Lung (tissue), 11 donors: ENCODE measurements at regions not wholly inside any gene's neighbourhood (a gene's known extent, or its start where the extent isn't known, plus 50 kb on each side); places are given as distances from the start of the nearest gene placed in this dataset.
A peak's percentile ranks its signal among the peaks of the same experiment; 100 is the strongest.

Source experiments
- ATAC-seq: fragments of 200-7000 bp; cut with Tn5 transposase; one replicate; pipeline ENCODE4 v1.9.1; 2020; ENCODE audit warnings: moderate number of reproducible peaks; ENCODE audit not compliant: insufficient read depth, low FRiP score
- DNase-seq, 3 donors: peaks; one replicate each; pipeline ENCODE4 v3.0.0-alpha.2; 2013 to 2017
- H3K27ac ChIP-seq, 2 donors: one replicate each; pipeline ENCODE4 v1.5.1; 2013; ENCODE audit warnings: mild to moderate bottlenecking in 2 of 2, moderate library complexity in 2 of 2, control low read depth in 1 of 2, inconsistent platforms in 1 of 2, low read depth in 1 of 2, low read length in 1 of 2
- H3K27me3 ChIP-seq, 3 donors: one replicate each; pipeline ENCODE4 v1.5.1; 2013; ENCODE audit warnings: low read length in 2 of 3; ENCODE audit not compliant: control insufficient read depth in 3 of 3, insufficient read depth in 3 of 3
- H3K36me3 ChIP-seq, 4 donors: one replicate each; pipeline ENCODE4 v1.5.1; 2013; ENCODE audit warnings: low read length in 4 of 4, mild to moderate bottlenecking in 1 of 4, moderate library complexity in 1 of 4; ENCODE audit not compliant: control insufficient read depth in 4 of 4, insufficient read depth in 4 of 4
- H3K4me1 ChIP-seq, 5 donors: one replicate each; pipeline ENCODE4 v1.5.1; 2013; ENCODE audit warnings: low read length in 5 of 5, mild to moderate bottlenecking in 2 of 5, moderate library complexity in 1 of 5; ENCODE audit not compliant: control insufficient read depth in 5 of 5, insufficient read depth in 5 of 5
- H3K4me3 ChIP-seq: one replicate; pipeline ENCODE4 v1.5.1; 2013; ENCODE audit warnings: mild to moderate bottlenecking, control low read depth, moderate library complexity
- H3K9ac ChIP-seq, 2 donors: one replicate each; pipeline ENCODE4 v1.5.1; 2013; ENCODE audit warnings: low read length in 2 of 2, control low read depth in 1 of 2; ENCODE audit not compliant: insufficient read depth in 1 of 2
- H3K9me3 ChIP-seq, 4 donors: one replicate each; pipeline ENCODE4 v1.5.1; 2013; ENCODE audit warnings: low read length in 3 of 4, mild to moderate bottlenecking in 1 of 4, moderate library complexity in 1 of 4; ENCODE audit not compliant: control insufficient read depth in 4 of 4, insufficient read depth in 3 of 4
- WGBS, 2 donors: extraction: QIAGEN DNeasy Blood & Tissue Kit; methylation state at CpG; one replicate each; pipeline ENCODE4 v1.1.7; 2013; 5-methylcytosine and 5-hydroxymethylcytosine counted together
- TF ChIP-seq, protein P1 (sequence below): IDR thresholded peaks from 2 replicates; pipeline ENCODE4 v1.5.1; 2012; ENCODE audit warnings: mild to moderate bottlenecking; ENCODE audit errors: control extremely low read depth, extremely low read depth
- donor health status: control.
- donor health status: control.
- donor health status: Bipolar disorder and iron deficiency.
- donor health status: healthy.
- donor health status: DM: yes; HTN: yes; CAD: no.

DNA sequence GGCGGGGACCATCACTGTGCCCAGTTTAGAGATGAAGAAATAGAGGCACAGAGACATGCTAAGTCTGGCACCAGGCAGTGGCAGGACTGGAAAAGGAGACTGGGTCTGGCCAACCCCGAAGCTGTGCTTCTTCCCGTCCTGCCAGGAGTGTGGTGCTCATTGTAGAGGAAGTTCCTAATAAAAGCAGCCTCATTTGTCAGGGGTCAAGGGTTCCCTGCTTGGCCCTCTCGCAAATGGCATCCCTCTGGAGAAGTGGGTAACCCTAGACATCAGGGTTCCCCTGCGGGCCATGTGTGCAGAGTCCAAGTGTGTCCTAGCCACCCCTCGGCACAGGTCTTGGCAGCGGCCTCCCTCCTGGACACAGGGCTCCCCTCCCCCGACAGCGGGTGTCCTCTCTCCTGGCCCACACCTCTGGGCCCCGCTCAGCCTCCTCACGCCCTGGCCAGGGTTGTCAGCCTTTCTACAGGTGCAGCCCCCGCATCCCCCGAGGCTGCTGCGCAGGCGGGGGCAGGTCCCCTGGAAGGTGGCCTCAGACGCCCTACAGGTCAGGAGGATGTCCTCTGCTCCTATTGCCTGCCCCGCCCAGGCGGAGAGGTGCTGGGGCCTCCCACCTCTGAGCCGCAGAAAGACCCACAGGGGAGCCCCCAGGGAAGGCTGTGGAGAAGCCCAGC lies 61.8 kb upstream of the PRR20G start:
- Histone ChIP-seq H3K4me1 (no peaks in the 10 kb centered on the region), H3K9ac (no peak overlapping the region), H3K27me3 (peaks cover 0 to 9% (median 4%) of the 10 kb centered on the region in 3 donors), H3K36me3 (no peaks in the 10 kb centered on the region), H3K4me3 (no peak overlapping the region), H3K27ac (no peak overlapping the region), H3K9me3 (no peaks in the 10 kb centered on the region)
- no peak for DNase-seq
- TF ChIP-seq, protein P1, sequence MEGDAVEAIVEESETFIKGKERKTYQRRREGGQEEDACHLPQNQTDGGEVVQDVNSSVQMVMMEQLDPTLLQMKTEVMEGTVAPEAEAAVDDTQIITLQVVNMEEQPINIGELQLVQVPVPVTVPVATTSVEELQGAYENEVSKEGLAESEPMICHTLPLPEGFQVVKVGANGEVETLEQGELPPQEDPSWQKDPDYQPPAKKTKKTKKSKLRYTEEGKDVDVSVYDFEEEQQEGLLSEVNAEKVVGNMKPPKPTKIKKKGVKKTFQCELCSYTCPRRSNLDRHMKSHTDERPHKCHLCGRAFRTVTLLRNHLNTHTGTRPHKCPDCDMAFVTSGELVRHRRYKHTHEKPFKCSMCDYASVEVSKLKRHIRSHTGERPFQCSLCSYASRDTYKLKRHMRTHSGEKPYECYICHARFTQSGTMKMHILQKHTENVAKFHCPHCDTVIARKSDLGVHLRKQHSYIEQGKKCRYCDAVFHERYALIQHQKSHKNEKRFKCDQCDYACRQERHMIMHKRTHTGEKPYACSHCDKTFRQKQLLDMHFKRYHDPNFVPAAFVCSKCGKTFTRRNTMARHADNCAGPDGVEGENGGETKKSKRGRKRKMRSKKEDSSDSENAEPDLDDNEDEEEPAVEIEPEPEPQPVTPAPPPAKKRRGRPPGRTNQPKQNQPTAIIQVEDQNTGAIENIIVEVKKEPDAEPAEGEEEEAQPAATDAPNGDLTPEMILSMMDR, result no peak
- WGBS, 2 donors, result 73 to 78% methylated on average over 18 to 19 of the region's 19 CpGs
- ATAC-seq, result no peak

DNA sequence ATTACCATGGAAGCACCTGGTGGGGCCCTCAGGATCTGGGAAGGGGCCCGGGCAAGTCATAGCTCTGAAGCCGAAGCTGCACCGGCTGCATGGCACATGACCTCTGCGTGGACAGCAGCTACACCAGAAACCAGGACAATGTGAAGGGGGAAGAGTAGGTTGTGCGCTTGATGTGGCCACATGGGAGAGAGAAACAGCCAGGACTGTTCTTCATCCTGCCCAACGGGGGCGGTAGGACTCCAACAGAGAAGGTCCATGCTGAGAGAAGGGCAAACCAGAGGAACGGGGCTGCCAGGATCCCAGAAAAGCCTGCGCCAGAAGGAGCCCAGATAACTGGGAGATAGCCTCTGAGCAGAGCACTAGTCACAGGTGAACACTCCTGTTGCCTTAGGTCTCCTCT lies 54.9 kb upstream of the PRR20G start:
- no peaks in the 10 kb centered on the region for H3K36me3 ChIP-seq
- DNase-seq (no peak), ATAC-seq (no peak)
- H3K9me3 ChIP-seq, result no peaks in the 10 kb centered on the region
- H3K27ac ChIP-seq, result no peak overlapping the region
- TF ChIP-seq, protein P1, result no peak
- 52% methylated on average over 9 of the region's 9 CpGs for WGBS, 2 donors
- no peaks in the 10 kb centered on the region for H3K4me1 ChIP-seq
- no peak overlapping the region for H3K9ac ChIP-seq
- no peak overlapping the region for H3K4me3 ChIP-seq
- peaks cover 0 to 37% (median 18%) of the 10 kb centered on the region in 3 donors for H3K27me3 ChIP-seq

DNA sequence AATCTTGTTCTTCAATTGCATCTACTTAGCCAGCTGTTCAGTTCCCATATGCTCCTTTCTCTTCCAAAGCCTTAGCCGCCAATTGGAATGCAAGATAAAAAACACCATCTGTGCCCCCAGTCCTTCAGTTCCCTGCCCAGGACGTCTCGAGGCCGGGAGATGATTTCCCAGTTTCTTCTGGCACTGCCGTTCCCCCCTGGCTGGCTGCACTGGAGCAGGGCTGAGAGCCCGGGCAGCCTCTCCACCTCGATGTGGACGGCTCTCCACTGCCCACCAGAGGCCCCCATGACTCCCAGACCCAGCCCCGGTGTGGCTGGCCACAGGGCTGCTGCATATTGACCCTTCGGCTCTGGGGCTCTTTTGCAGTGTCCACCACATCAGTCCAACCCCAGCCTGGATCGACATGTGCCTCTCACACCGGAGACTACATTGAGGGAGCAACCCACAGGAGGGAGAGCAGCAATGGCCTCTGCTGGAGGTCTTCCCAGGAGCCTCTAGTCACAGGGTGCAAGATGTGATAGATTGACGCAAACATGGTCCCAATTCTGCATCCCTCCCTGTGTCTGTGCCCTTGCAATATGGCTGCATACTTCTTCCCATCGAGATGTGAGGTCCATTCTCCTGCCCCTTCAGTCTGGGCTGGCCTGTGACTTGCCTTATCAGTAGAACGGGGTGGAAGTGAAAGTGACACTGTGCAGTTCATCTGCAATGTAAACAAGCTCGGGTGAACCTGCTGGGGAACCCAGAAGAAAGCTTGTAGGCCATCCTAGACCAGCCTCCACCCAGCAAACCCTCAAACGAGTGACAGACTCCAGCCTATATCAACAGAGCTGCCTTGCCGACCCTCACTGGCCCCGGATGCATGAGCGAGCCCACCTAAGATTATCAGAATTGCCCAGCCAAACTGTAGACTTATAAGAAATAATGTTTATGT lies 52.3 kb upstream of the PRR20G start:
- Histone ChIP-seq H3K9me3 (peaks cover 0 to 3% (median 0%) of the 10 kb centered on the region in 4 donors), H3K9ac (no peak overlapping the region), H3K36me3 (no peaks in the 10 kb centered on the region), H3K27ac (no peak overlapping the region), H3K4me3 (no peak overlapping the region), H3K27me3 (peaks cover 0 to 41% (median 27%) of the 10 kb centered on the region in 3 donors), H3K4me1 (no peaks in the 10 kb centered on the region)
- no peak for ATAC-seq
- TF ChIP-seq, protein P1, result no peak
- peak in 1 of 3 donors; percentile 4 for DNase-seq
- 57 to 62% methylated on average over 20 of the region's 20 CpGs for WGBS, 2 donors
